CD14-positive monocyte (primary cell): ENCODE measurements at regions not wholly inside any gene's neighbourhood (a gene's known extent, or its start where the extent isn't known, plus 50 kb on each side); places are given as distances from the start of the nearest gene placed in this dataset.

Experiments used
- DNase-seq, 3 donors: peaks; one replicate each; pipeline ENCODE4 v3.0.0-alpha.2; 2011 to 2022
- H2AFZ ChIP-seq: 2 replicates; pipeline ENCODE4 v1.6.0; 2012; ENCODE audit warnings: mild to moderate bottlenecking, low read depth, low read length, inconsistent platforms; ENCODE audit not compliant: insufficient read depth, poor library complexity, severe bottlenecking
- H3K27ac ChIP-seq, 2 donors: 1 replicate in 1 of 2; 2 replicates in 1 of 2; pipeline ENCODE4 v1.5.1; 2012 to 2013; ENCODE audit warnings: low read length in 2 of 2, control low read depth in 1 of 2, inconsistent platforms in 1 of 2, low read depth in 1 of 2, mild to moderate bottlenecking in 1 of 2
- H3K27me3 ChIP-seq, 2 donors: one replicate each; pipeline versions ENCODE4 v1.6.0 to v1.6.1; 2011 to 2013; ENCODE audit warnings: low read length in 2 of 2; ENCODE audit not compliant: control insufficient read depth in 2 of 2, insufficient read depth in 2 of 2
- H3K36me3 ChIP-seq, 2 donors: replicated peaks in 1 of 2; 1 replicate in 1 of 2; 2 replicates in 1 of 2; pipeline versions ENCODE4 v1.5.1 to v1.6.1; 2012 to 2013; ENCODE audit warnings: low read length in 2 of 2, control low read depth in 1 of 2, inconsistent platforms in 1 of 2, mild to moderate bottlenecking in 1 of 2; ENCODE audit not compliant: insufficient read depth in 2 of 2, control insufficient read depth in 1 of 2
- H3K4me1 ChIP-seq, 2 donors: 1 replicate in 1 of 2; 2 replicates in 1 of 2; pipeline versions ENCODE4 v1.5.1 to v1.6.1; 2012 to 2013; ENCODE audit warnings: low read length in 2 of 2, control low read depth in 1 of 2, inconsistent platforms in 1 of 2, mild to moderate bottlenecking in 1 of 2, moderate library complexity in 1 of 2; ENCODE audit not compliant: insufficient read depth in 2 of 2, control insufficient read depth in 1 of 2
- H3K4me2 ChIP-seq: replicated peaks from 2 replicates; pipeline ENCODE3; 2012; ENCODE audit warnings: low read length, moderate library complexity, mild to moderate bottlenecking; ENCODE audit not compliant: poor library complexity, severe bottlenecking; ENCODE audit errors: extremely low read depth
- H3K4me3 ChIP-seq, 3 experiments: fragments of 200-600 bp in 1 of 3; sonication (generic) in 1 of 3; replicated peaks in 1 of 3; 1 replicate in 2 of 3; 2 replicates in 1 of 3; pipeline ENCODE4 v1.5.1; 2011 to 2013; ENCODE audit warnings: low read length in 3 of 3, mild to moderate bottlenecking in 3 of 3, control low read depth in 2 of 3, low read depth in 2 of 3, inconsistent platforms in 1 of 3, moderate library complexity in 1 of 3
- H3K79me2 ChIP-seq: 2 replicates; pipeline ENCODE4 v1.6.0; 2012; ENCODE audit warnings: mild to moderate bottlenecking, control low read depth, inconsistent platforms, low read length, moderate library complexity; ENCODE audit not compliant: insufficient read depth
- H3K9ac ChIP-seq: 2 replicates; pipeline ENCODE4 v1.6.0; 2017; ENCODE audit warnings: low read length, mild to moderate bottlenecking; ENCODE audit not compliant: insufficient read depth, poor library complexity, severe bottlenecking
- H3K9me3 ChIP-seq, 2 donors: replicated peaks in 1 of 2; 1 replicate in 1 of 2; 2 replicates in 1 of 2; pipeline versions ENCODE4 v1.5.1 to v1.6.1; 2012 to 2013; ENCODE audit warnings: low read length in 2 of 2, control low read depth in 1 of 2; ENCODE audit not compliant: control insufficient read depth in 1 of 2, insufficient read depth in 1 of 2
- H4K20me1 ChIP-seq: 2 replicates; pipeline ENCODE4 v1.6.0; 2012; ENCODE audit warnings: mild to moderate bottlenecking, low read length, control low read depth, moderate library complexity; ENCODE audit not compliant: insufficient read depth
- H3K27ac Mint-ChIP-seq, 7 donors: one replicate each; pipeline ENCODE4 v1.8.0; 2020; ENCODE audit warnings: mild to moderate bottlenecking in 7 of 7, mixed read lengths in 7 of 7, moderate library complexity in 6 of 7, inconsistent platforms in 2 of 7
- H3K27me3 Mint-ChIP-seq, 3 donors: one replicate each; pipeline ENCODE4 v1.8.0; 2021 to 2022; ENCODE audit warnings: low read depth in 3 of 3, mild to moderate bottlenecking in 3 of 3, mixed read lengths in 3 of 3, moderate library complexity in 3 of 3, inconsistent platforms in 1 of 3
- H3K36me3 Mint-ChIP-seq, 2 donors: one replicate each; pipeline ENCODE4 v1.8.0; 2020; ENCODE audit warnings: mixed read lengths in 2 of 2, inconsistent platforms in 1 of 2, mild to moderate bottlenecking in 1 of 2
- H3K4me1 Mint-ChIP-seq: one replicate; pipeline ENCODE4 v1.8.0; 2020; ENCODE audit warnings: mild to moderate bottlenecking, mixed read lengths
- H3K4me3 Mint-ChIP-seq, 2 donors: one replicate each; pipeline ENCODE4 v1.8.0; 2020; ENCODE audit warnings: mild to moderate bottlenecking in 2 of 2, mixed read lengths in 2 of 2, moderate library complexity in 1 of 2
- H3K9me3 Mint-ChIP-seq, 7 donors: one replicate each; pipeline ENCODE4 v1.8.0; 2020 to 2022; ENCODE audit warnings: mixed read lengths in 7 of 7, mild to moderate bottlenecking in 6 of 7, moderate library complexity in 6 of 7, inconsistent platforms in 2 of 7
- WGBS: methylation state at CpG from one replicate; pipeline ENCODE4 v1.1.5; 2013; ENCODE audit warnings: missing lambda C conversion rate; ENCODE audit not compliant: insufficient coverage; 5-methylcytosine and 5-hydroxymethylcytosine counted together
- intact Hi-C, 2 donors: fragments of 100-400 bp; cut with micrococcal nuclease; formaldehyde crosslinking; loops; one replicate each; pipeline versions ENCODE4 v1.15.0 to v1.15.1; 2023
- TF ChIP-seq, protein P1 (sequence below): fragments of 200-600 bp; IDR thresholded peaks from one replicate; pipeline ENCODE4 v1.8.0; 2022; ENCODE audit warnings: antibody characterized with exemption, mild to moderate bottlenecking

- Mint-ChIP-seq H3K4me3 (no peak overlapping the region), H3K36me3 (no peaks in the 10 kb centered on the region), H3K9me3 (peaks cover 0 to 5% (median under 1%) of the 10 kb centered on the region in 7 donors), H3K27ac (no peak overlapping the region), H3K4me1 (no peaks in the 10 kb centered on the region), H3K27me3 (no peaks in the 10 kb centered on the region)
- intact Hi-C loops, result no loop called here
- TF ChIP-seq, protein P1, sequence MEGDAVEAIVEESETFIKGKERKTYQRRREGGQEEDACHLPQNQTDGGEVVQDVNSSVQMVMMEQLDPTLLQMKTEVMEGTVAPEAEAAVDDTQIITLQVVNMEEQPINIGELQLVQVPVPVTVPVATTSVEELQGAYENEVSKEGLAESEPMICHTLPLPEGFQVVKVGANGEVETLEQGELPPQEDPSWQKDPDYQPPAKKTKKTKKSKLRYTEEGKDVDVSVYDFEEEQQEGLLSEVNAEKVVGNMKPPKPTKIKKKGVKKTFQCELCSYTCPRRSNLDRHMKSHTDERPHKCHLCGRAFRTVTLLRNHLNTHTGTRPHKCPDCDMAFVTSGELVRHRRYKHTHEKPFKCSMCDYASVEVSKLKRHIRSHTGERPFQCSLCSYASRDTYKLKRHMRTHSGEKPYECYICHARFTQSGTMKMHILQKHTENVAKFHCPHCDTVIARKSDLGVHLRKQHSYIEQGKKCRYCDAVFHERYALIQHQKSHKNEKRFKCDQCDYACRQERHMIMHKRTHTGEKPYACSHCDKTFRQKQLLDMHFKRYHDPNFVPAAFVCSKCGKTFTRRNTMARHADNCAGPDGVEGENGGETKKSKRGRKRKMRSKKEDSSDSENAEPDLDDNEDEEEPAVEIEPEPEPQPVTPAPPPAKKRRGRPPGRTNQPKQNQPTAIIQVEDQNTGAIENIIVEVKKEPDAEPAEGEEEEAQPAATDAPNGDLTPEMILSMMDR, result no peak
- no peaks in the 10 kb centered on the region for H4K20me1 ChIP-seq
- peaks cover 0 to 4% of the 10 kb centered on the region in 2 donors for H3K9me3 ChIP-seq
- H3K4me3 ChIP-seq, result no peak overlapping the region
- no peak overlapping the region for H3K9ac ChIP-seq
- no peaks in the 10 kb centered on the region for H3K4me1 ChIP-seq
- H3K36me3 ChIP-seq, result no peaks in the 10 kb centered on the region
- no peak overlapping the region for H2AFZ ChIP-seq
- no peaks in the 10 kb centered on the region for H3K27me3 ChIP-seq
- no peak overlapping the region for H3K4me2 ChIP-seq
- H3K27ac ChIP-seq, result no peak overlapping the region
- DNase-seq, result no peak
- no peaks in the 10 kb centered on the region for H3K79me2 ChIP-seq
Observed at GRCh38 chr3:83302091-83302490, 1540.6 kb upstream of the GBE1 start.

DNA sequence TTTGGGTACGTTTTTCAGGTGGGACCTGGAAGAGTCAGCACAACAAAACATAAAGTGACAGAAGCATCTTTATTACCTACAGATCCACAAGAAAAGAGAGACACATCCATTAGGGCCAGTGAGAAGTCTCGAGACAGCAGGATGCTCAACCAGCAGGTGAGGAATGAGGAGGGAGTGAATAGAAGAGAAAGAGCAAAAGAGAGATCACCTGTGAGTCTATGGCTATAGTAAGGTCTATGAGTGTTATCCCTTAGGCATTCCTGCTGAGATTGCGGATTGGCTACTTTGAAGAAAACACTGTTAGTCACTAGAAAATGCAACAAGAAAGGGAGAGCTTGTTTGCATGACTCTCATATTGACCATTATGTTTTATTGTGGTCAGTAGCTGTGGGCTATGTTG is 1556.2 kb upstream of the GBE1 start:
- Histone ChIP-seq H3K9ac (no peak overlapping the region), H2AFZ (no peak overlapping the region), H3K9me3 (no peaks in the 10 kb centered on the region), H3K4me2 (no peak overlapping the region), H3K4me1 (no peaks in the 10 kb centered on the region), H4K20me1 (no peaks in the 10 kb centered on the region), H3K27ac (no peak overlapping the region), H3K36me3 (no peaks in the 10 kb centered on the region), H3K4me3 (no peak overlapping the region), H3K27me3 (no peaks in the 10 kb centered on the region), H3K79me2 (no peaks in the 10 kb centered on the region)
- no peak overlapping the region for H3K27ac Mint-ChIP-seq
- WGBS, result 100% methylated on average over 1 of the region's 3 CpGs
- H3K4me3 Mint-ChIP-seq, result no peak overlapping the region
- H3K36me3 Mint-ChIP-seq, result no peaks in the 10 kb centered on the region
- intact Hi-C loops, result no loop called here
- DNase-seq, result no peak
- no peaks in the 10 kb centered on the region for H3K27me3 Mint-ChIP-seq
- TF ChIP-seq, protein P1, result no peak
- peaks cover 0 to 10% (median 2%) of the 10 kb centered on the region in 7 donors for H3K9me3 Mint-ChIP-seq
- H3K4me1 Mint-ChIP-seq, result no peaks in the 10 kb centered on the region
